ENCODE measurements at regions not wholly inside any gene's neighbourhood (a gene's known extent, or its start where the extent isn't known, plus 50 kb on each side); places are given as distances from the start of the nearest gene placed in this dataset.

DNA sequence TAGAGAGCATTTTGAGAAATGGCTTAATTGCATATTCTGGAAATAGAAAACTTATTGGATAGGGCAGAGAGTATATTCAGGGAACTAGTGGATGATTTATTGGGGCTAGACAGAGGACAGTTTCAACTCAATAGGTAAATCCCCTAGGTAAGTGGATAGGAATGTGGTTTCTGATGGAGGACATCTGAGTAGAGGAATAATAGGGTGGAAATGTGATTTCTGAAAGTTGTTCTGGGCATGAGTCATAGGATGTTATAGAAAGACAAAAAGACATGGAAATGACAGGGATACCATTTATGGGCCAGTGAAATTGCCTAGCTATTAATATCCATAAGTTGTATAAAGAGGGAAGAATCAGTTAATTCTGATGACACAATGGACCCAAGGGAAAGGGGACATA, 563.3 kb upstream of the GOLIM4 start:
- H3K27me3 ChIP-seq (ENCODE audit: insufficient read depth, low read length), result 0 out of 2 replicates have a peak, but pooled peaks cover 2% of the 10 kb centered on the region
- H3K9me2 ChIP-seq (ENCODE audit: insufficient read depth), result no peaks in the 10 kb centered on the region
- no peak overlapping the region for H3K4me3 ChIP-seq (replicated peaks in 1 of 2; ENCODE audit: low read depth in 1 of 2, low read length in 2 of 2)
- DNase-seq (ENCODE audit: low read depth, low spot score) (no peak), ATAC-seq (no peak)
- H3K36me3 ChIP-seq (ENCODE audit: control insufficient read depth in 1 of 2, insufficient read depth in 2 of 2, low read length in 2 of 2), result no peaks in the 10 kb centered on the region
- BruUV-seq (replicated peaks), result no TSS peak
- intact Hi-C loops (cut with micrococcal nuclease), result no loop called here
- TF ChIP-seq EZH2 (IDR thresholded peaks at IDR 0.05) (no peak), CTCF (IDR thresholded peaks at IDR 0.05 in 2 of 3, conservative IDR thresholded peaks at IDR 0.05 in 1 of 3; ENCODE audit: borderline replicate concordance in 1 of 3, insufficient read depth in 1 of 3, low read depth in 2 of 3, low read length in 2 of 3) (no peak), EGR1 (IDR thresholded peaks at IDR 0.05; ENCODE audit: low read depth) (no peak), TCF7L2 (IDR thresholded peaks at IDR 0.05; ENCODE audit: borderline replicate concordance, extremely low read depth, insufficient read depth, insufficient read length) (no peak), FOSL1 (IDR thresholded peaks at IDR 0.05; ENCODE audit: low read depth) (no peak), JUND (IDR thresholded peaks at IDR 0.05) (no peak), SRF (IDR thresholded peaks at IDR 0.05; ENCODE audit: low read depth) (no peak), ZFX (IDR thresholded peaks at IDR 0.05) (no peak), EZH2phosphoT487 (IDR thresholded peaks at IDR 0.05; ENCODE audit: borderline replicate concordance) (no peak), CEBPB (IDR thresholded peaks at IDR 0.05; ENCODE audit: low read depth) (no peak), CBX3 (IDR thresholded peaks at IDR 0.05; ENCODE audit: low read depth) (no peak)
- TF ChIP-seq, protein P1, sequence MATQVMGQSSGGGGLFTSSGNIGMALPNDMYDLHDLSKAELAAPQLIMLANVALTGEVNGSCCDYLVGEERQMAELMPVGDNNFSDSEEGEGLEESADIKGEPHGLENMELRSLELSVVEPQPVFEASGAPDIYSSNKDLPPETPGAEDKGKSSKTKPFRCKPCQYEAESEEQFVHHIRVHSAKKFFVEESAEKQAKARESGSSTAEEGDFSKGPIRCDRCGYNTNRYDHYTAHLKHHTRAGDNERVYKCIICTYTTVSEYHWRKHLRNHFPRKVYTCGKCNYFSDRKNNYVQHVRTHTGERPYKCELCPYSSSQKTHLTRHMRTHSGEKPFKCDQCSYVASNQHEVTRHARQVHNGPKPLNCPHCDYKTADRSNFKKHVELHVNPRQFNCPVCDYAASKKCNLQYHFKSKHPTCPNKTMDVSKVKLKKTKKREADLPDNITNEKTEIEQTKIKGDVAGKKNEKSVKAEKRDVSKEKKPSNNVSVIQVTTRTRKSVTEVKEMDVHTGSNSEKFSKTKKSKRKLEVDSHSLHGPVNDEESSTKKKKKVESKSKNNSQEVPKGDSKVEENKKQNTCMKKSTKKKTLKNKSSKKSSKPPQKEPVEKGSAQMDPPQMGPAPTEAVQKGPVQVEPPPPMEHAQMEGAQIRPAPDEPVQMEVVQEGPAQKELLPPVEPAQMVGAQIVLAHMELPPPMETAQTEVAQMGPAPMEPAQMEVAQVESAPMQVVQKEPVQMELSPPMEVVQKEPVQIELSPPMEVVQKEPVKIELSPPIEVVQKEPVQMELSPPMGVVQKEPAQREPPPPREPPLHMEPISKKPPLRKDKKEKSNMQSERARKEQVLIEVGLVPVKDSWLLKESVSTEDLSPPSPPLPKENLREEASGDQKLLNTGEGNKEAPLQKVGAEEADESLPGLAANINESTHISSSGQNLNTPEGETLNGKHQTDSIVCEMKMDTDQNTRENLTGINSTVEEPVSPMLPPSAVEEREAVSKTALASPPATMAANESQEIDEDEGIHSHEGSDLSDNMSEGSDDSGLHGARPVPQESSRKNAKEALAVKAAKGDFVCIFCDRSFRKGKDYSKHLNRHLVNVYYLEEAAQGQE (IDR thresholded peaks at IDR 0.05; ENCODE audit: low read depth), result no peak
- H2AFZ ChIP-seq (ENCODE audit: low read depth, low read length, poor library complexity, severe bottlenecking), result no peak overlapping the region
- ChIA-PET RAD21 (ENCODE audit: low non-redundant PET in 1 of 2, low total read pairs in 2 of 2, uncharacterized antibody in 2 of 2, unreplicated experiment in 2 of 2) (no interaction called here), CTCF (no interaction called here), POLR2A (no interaction called here)
- no peak overlapping the region for H3K4me2 ChIP-seq (ENCODE audit: low read length)
- no peak overlapping the region for H3K9ac ChIP-seq (ENCODE audit: low read length)
- H4K20me1 ChIP-seq (ENCODE audit: insufficient read depth), result no peaks in the 10 kb centered on the region
- H3K79me2 ChIP-seq (ENCODE audit: insufficient read depth, low read length), result no peaks in the 10 kb centered on the region
- no peaks in the 10 kb centered on the region for H3K9me3 ChIP-seq (ENCODE audit: control insufficient read depth in 1 of 2, insufficient read depth in 1 of 2, low read depth in 1 of 2, low read length in 2 of 2)
- H3K4me1 ChIP-seq (ENCODE audit: control insufficient read depth in 1 of 2, insufficient read depth in 2 of 2, low read length in 2 of 2), result no peaks in the 10 kb centered on the region
- H3K27ac ChIP-seq (ENCODE audit: low read depth, low read length), result no peak overlapping the region
